Keratinocyte (primary cell): ENCODE measurements at regions not wholly inside any gene's neighbourhood (a gene's known extent, or its start where the extent isn't known, plus 50 kb on each side); places are given as distances from the start of the nearest gene placed in this dataset.

Experiments
- DNase-seq: peaks from one replicate; pipeline ENCODE4 v3.0.0-alpha.2; 2011; ENCODE audit warnings: low read depth, missing footprints, low spot score
- FAIRE-seq: peaks from 2 replicates; lab custom pipeline; 2011; peaks lifted over from hg19 to GRCh38; lab: Jason Lieb, UNC
- H2AFZ ChIP-seq: 2 replicates; pipeline ENCODE4 v1.6.0; 2012; ENCODE audit warnings: low read length, control low read depth, inconsistent platforms; ENCODE audit not compliant: control insufficient read depth
- H3K27ac ChIP-seq: 2 replicates; pipeline ENCODE4 v1.5.1; 2011; ENCODE audit warnings: low read length; ENCODE audit not compliant: control insufficient read depth, insufficient read depth
- H3K27me3 ChIP-seq: 3 replicates; pipeline ENCODE4 v1.6.0; 2011; ENCODE audit warnings: low read length; ENCODE audit not compliant: control insufficient read depth, insufficient read depth; ENCODE audit errors: extremely low read depth
- H3K36me3 ChIP-seq, 2 experiments: 2 replicates in 1 of 2; 3 replicates in 1 of 2; pipeline ENCODE4 v1.5.1; 2011; ENCODE audit warnings: low read length in 2 of 2, mild to moderate bottlenecking in 1 of 2; ENCODE audit not compliant: control insufficient read depth in 2 of 2, insufficient read depth in 2 of 2; ENCODE audit errors: extremely low read depth in 1 of 2
- H3K4me1 ChIP-seq: 3 replicates; pipeline ENCODE4 v1.5.1; 2011; ENCODE audit warnings: low read length; ENCODE audit not compliant: control insufficient read depth, insufficient read depth; ENCODE audit errors: extremely low read depth
- H3K4me2 ChIP-seq: 3 replicates; pipeline ENCODE4 v1.6.0; 2011; ENCODE audit warnings: low read depth, low read length; ENCODE audit not compliant: control insufficient read depth, insufficient read depth; ENCODE audit errors: extremely low read depth
- H3K4me3 ChIP-seq, 3 experiments: fragments of 200-600 bp in 1 of 3; sonication (generic) in 1 of 3; 2 replicates in 2 of 3; 3 replicates in 1 of 3; pipeline ENCODE4 v1.5.1; 2011 to 2016; ENCODE audit warnings: low read length in 3 of 3, mild to moderate bottlenecking in 3 of 3, control low read depth in 2 of 3, inconsistent platforms in 1 of 3, low read depth in 1 of 3, mixed read lengths in 1 of 3, mixed run types in 1 of 3, moderate library complexity in 1 of 3; ENCODE audit not compliant: control insufficient read depth in 2 of 3, insufficient read depth in 2 of 3; ENCODE audit errors: extremely low read depth in 1 of 3
- H3K79me2 ChIP-seq: 2 replicates; pipeline ENCODE4 v1.6.0; 2012; ENCODE audit warnings: low read length; ENCODE audit not compliant: control insufficient read depth, insufficient read depth
- H3K9ac ChIP-seq: 3 replicates; pipeline ENCODE4 v1.6.0; 2011; ENCODE audit warnings: low read length; ENCODE audit not compliant: control insufficient read depth, insufficient read depth; ENCODE audit errors: extremely low read depth
- H3K9me1 ChIP-seq: 3 replicates; pipeline ENCODE4 v1.6.0; 2011; ENCODE audit warnings: low read length; ENCODE audit not compliant: control insufficient read depth, insufficient read depth; ENCODE audit errors: extremely low read depth
- H3K9me3 ChIP-seq: 2 replicates; pipeline ENCODE4 v1.5.1; 2012; ENCODE audit warnings: low read depth, low read length; ENCODE audit not compliant: control insufficient read depth
- H4K20me1 ChIP-seq: 3 replicates; pipeline ENCODE4 v1.6.0; 2011; ENCODE audit warnings: low read length; ENCODE audit not compliant: control insufficient read depth, insufficient read depth; ENCODE audit errors: extremely low read depth
- CTCF ChIP-seq, 3 experiments: IDR thresholded peaks in 1 of 3; conservative IDR thresholded peaks in 1 of 3; optimal IDR thresholded peaks in 1 of 3; 2 replicates in 2 of 3; 3 replicates in 1 of 3; pipeline versions ENCODE3 to v1.5.1; 2011; ENCODE audit warnings: low read length in 3 of 3, mild to moderate bottlenecking in 3 of 3, moderate library complexity in 2 of 3, control low read depth in 1 of 3, inconsistent platforms in 1 of 3; ENCODE audit not compliant: insufficient read depth in 2 of 3; ENCODE audit errors: extremely low read depth in 1 of 3
- EZH2 ChIP-seq: IDR thresholded peaks from one replicate; pipeline ENCODE4 v1.6.1; 2012; ENCODE audit warnings: inconsistent platforms, mild to moderate bottlenecking, low read length, moderate library complexity
- dilution Hi-C: fragments of 300-500 bp; cut with MboI; formaldehyde crosslinking; loops from one replicate; pipeline ENCODE4 v1.7.0; 2020; ENCODE audit warnings: low sequenced_read_pairs; ENCODE audit not compliant: extremely low pct_ligation_motif_present

- TF ChIP-seq EZH2 (no peak), CTCF (optimal IDR thresholded peaks at IDR 0.05 in 1 of 3, IDR thresholded peaks at IDR 0.05 in 1 of 3, conservative IDR thresholded peaks at IDR 0.05 in 1 of 3; ENCODE audit: extremely low read depth in 1 of 3, insufficient read depth in 2 of 3, low read length in 3 of 3) (no peak)
- Histone ChIP-seq H3K9me1 (no peaks in the 10 kb centered on the region), H3K4me3 (no peak overlapping the region), H3K36me3 (no peaks in the 10 kb centered on the region), H3K9me3 (no peaks in the 10 kb centered on the region), H3K4me2 (no peak overlapping the region), H4K20me1 (peaks cover 3% of the 10 kb centered on the region), H3K9ac (no peak overlapping the region), H3K79me2 (peaks cover 2% of the 10 kb centered on the region), H2AFZ (no peak overlapping the region), H3K27ac (no peak overlapping the region), H3K27me3 (no peaks in the 10 kb centered on the region), H3K4me1 (no peaks in the 10 kb centered on the region)
- DNase-seq (no peak), FAIRE-seq (no peak)
- dilution Hi-C loops = no loop called here
These were observed 407.8 kb upstream of the RGS6 start for GRCh38 chr14:71524320-71524982.

GRCh38 chr14:71525663-71526221 lies 406.5 kb upstream of the RGS6 start:
- Histone ChIP-seq H3K4me1 (no peaks in the 10 kb centered on the region), H3K36me3 (peaks cover 3 to 4% of the 10 kb centered on the region in 2 experiments), H3K27me3 (no peaks in the 10 kb centered on the region), H3K4me2 (no peak overlapping the region), H4K20me1 (peaks cover 3% of the 10 kb centered on the region), H3K9ac (no peak overlapping the region), H3K9me1 (no peaks in the 10 kb centered on the region), H3K79me2 (peaks cover 2% of the 10 kb centered on the region), H3K27ac (no peak overlapping the region), H2AFZ (no peak overlapping the region), H3K9me3 (no peaks in the 10 kb centered on the region), H3K4me3 (no peak overlapping the region)
- no peak for FAIRE-seq
- no peak for TF ChIP-seq CTCF (optimal IDR thresholded peaks at IDR 0.05 in 1 of 3, IDR thresholded peaks at IDR 0.05 in 1 of 3, conservative IDR thresholded peaks at IDR 0.05 in 1 of 3; ENCODE audit: extremely low read depth in 1 of 3, insufficient read depth in 2 of 3, low read length in 3 of 3)
- no peak for TF ChIP-seq EZH2
- DNase-seq = no peak
- dilution Hi-C loops = no loop called here
